ENCODE measurements at regions not wholly inside any gene's neighbourhood (a gene's known extent, or its start where the extent isn't known, plus 50 kb on each side); places are given as distances from the start of the nearest gene placed in this dataset.

DNA sequence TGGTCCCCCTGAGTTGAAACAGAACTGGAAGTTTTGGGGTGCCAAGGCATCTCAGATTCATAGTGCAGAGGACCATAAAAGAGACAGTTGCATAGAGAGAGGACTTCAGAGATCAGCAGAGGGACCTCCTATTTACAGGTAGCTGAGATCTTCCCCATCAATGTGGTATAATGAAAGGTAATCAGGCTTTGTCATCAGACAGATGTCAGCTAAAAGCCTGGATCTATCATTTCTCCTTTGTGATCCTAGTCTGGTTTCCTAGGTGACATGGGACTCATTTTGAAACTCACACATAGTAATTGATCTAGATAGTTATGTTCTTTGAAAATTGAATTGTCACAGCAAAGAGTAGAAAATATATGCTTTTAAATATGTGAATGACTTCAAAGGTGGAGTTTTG is 443.5 kb upstream of the MAP2 start:
- no peaks in the 10 kb centered on the region for H3K36me3 ChIP-seq (ENCODE audit: control insufficient read depth in 2 of 2, extremely low read depth in 1 of 2, insufficient read depth in 2 of 2, low read length in 2 of 2)
- H3K27me3 ChIP-seq (ENCODE audit: control insufficient read depth, extremely low read depth, insufficient read depth, low read length): no peaks in the 10 kb centered on the region
- H3K4me1 ChIP-seq (ENCODE audit: control insufficient read depth, extremely low read depth, insufficient read depth, low read length): peaks cover 29% of the 10 kb centered on the region
- dilution Hi-C loops (cut with MboI; ENCODE audit: extremely low pct_ligation_motif_present, low sequenced_read_pairs): no loop called here
- TF ChIP-seq, protein P1, sequence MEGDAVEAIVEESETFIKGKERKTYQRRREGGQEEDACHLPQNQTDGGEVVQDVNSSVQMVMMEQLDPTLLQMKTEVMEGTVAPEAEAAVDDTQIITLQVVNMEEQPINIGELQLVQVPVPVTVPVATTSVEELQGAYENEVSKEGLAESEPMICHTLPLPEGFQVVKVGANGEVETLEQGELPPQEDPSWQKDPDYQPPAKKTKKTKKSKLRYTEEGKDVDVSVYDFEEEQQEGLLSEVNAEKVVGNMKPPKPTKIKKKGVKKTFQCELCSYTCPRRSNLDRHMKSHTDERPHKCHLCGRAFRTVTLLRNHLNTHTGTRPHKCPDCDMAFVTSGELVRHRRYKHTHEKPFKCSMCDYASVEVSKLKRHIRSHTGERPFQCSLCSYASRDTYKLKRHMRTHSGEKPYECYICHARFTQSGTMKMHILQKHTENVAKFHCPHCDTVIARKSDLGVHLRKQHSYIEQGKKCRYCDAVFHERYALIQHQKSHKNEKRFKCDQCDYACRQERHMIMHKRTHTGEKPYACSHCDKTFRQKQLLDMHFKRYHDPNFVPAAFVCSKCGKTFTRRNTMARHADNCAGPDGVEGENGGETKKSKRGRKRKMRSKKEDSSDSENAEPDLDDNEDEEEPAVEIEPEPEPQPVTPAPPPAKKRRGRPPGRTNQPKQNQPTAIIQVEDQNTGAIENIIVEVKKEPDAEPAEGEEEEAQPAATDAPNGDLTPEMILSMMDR (optimal IDR thresholded peaks at IDR 0.05 in 1 of 3, IDR thresholded peaks at IDR 0.05 in 1 of 3, conservative IDR thresholded peaks at IDR 0.05 in 1 of 3; ENCODE audit: extremely low read depth in 1 of 3, insufficient read depth in 2 of 3, low read length in 3 of 3): no peak
- no peak for TF ChIP-seq EZH2 (IDR thresholded peaks at IDR 0.05; ENCODE audit: low read length)
- no peak overlapping the region for H3K9ac ChIP-seq (ENCODE audit: control insufficient read depth, extremely low read depth, insufficient read depth, low read length)
- H3K4me3 ChIP-seq (ENCODE audit: control insufficient read depth in 2 of 3, extremely low read depth in 1 of 3, insufficient read depth in 2 of 3, low read depth in 1 of 3, low read length in 3 of 3): no peak overlapping the region
- H4K20me1 ChIP-seq (ENCODE audit: control insufficient read depth, extremely low read depth, insufficient read depth, low read length): no peaks in the 10 kb centered on the region
- no peaks in the 10 kb centered on the region for H3K79me2 ChIP-seq (ENCODE audit: control insufficient read depth, insufficient read depth, low read length)
- no peak overlapping the region for H2AFZ ChIP-seq (ENCODE audit: control insufficient read depth, low read length)
- no peak for DNase-seq (ENCODE audit: low read depth, low spot score)
- FAIRE-seq: no peak
- no peaks in the 10 kb centered on the region for H3K9me3 ChIP-seq (ENCODE audit: control insufficient read depth, low read depth, low read length)
- no peak overlapping the region for H3K27ac ChIP-seq (ENCODE audit: control insufficient read depth, insufficient read depth, low read length)
- no peak overlapping the region for H3K4me2 ChIP-seq (ENCODE audit: control insufficient read depth, extremely low read depth, insufficient read depth, low read depth, low read length)
- H3K9me1 ChIP-seq (ENCODE audit: control insufficient read depth, extremely low read depth, insufficient read depth, low read length): no peaks in the 10 kb centered on the region

DNA sequence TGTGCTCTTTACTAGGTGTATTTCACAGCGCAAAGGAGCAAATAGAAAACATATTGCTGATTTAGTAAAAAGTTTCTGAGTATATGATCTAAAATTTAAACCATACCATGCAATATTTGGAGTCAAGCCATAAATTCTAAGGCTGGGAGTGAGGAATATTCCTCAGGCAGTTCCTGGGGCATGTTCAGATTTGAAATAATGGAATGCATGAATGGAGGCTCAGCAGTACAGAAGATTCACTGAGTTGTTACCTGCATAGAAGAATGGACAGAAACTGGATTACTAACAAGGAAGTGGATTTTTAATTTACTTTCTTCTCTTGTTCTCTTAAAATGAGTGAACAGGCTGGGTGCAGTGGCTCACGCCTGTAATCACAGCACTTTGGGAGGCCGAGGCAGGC is 441.0 kb upstream of the MAP2 start:
- peaks cover 29% of the 10 kb centered on the region for H3K4me1 ChIP-seq (ENCODE audit: control insufficient read depth, extremely low read depth, insufficient read depth, low read length)
- peak overlapping the region; percentile 22 for H3K9ac ChIP-seq (ENCODE audit: control insufficient read depth, extremely low read depth, insufficient read depth, low read length)
- H3K4me3 ChIP-seq (ENCODE audit: control insufficient read depth in 2 of 3, extremely low read depth in 1 of 3, insufficient read depth in 2 of 3, low read depth in 1 of 3, low read length in 3 of 3): peak overlapping the region in 1 of 3 experiments; percentile 32
- TF ChIP-seq, protein P1 (optimal IDR thresholded peaks at IDR 0.05 in 1 of 3, IDR thresholded peaks at IDR 0.05 in 1 of 3, conservative IDR thresholded peaks at IDR 0.05 in 1 of 3; ENCODE audit: extremely low read depth in 1 of 3, insufficient read depth in 2 of 3, low read length in 3 of 3): no peak
- no peak for TF ChIP-seq EZH2 (IDR thresholded peaks at IDR 0.05; ENCODE audit: low read length)
- no peaks in the 10 kb centered on the region for H4K20me1 ChIP-seq (ENCODE audit: control insufficient read depth, extremely low read depth, insufficient read depth, low read length)
- H3K4me2 ChIP-seq (ENCODE audit: control insufficient read depth, extremely low read depth, insufficient read depth, low read depth, low read length): peak overlapping the region; percentile 40
- H3K36me3 ChIP-seq (ENCODE audit: control insufficient read depth in 2 of 2, extremely low read depth in 1 of 2, insufficient read depth in 2 of 2, low read length in 2 of 2): no peaks in the 10 kb centered on the region
- H3K27ac ChIP-seq (ENCODE audit: control insufficient read depth, insufficient read depth, low read length): peak overlapping the region; percentile 71
- dilution Hi-C loops (cut with MboI; ENCODE audit: extremely low pct_ligation_motif_present, low sequenced_read_pairs): no loop called here
- FAIRE-seq: peak; percentile 84
- H3K9me3 ChIP-seq (ENCODE audit: control insufficient read depth, low read depth, low read length): no peaks in the 10 kb centered on the region
- no peak overlapping the region for H2AFZ ChIP-seq (ENCODE audit: control insufficient read depth, low read length)
- no peaks in the 10 kb centered on the region for H3K79me2 ChIP-seq (ENCODE audit: control insufficient read depth, insufficient read depth, low read length)
- H3K9me1 ChIP-seq (ENCODE audit: control insufficient read depth, extremely low read depth, insufficient read depth, low read length): no peaks in the 10 kb centered on the region
- peak; percentile 32 for DNase-seq (ENCODE audit: low read depth, low spot score)
- no peaks in the 10 kb centered on the region for H3K27me3 ChIP-seq (ENCODE audit: control insufficient read depth, extremely low read depth, insufficient read depth, low read length)

Data from keratinocyte (primary cell).